HG03066 (cell line): ENCODE measurements at regions not wholly inside any gene's neighbourhood (a gene's known extent, or its start where the extent isn't known, plus 50 kb on each side); places are given as distances from the start of the nearest gene placed in this dataset.
"Not testable (repeated sequence)": the region's sequence is repeated elsewhere in the genome, so short reads cannot be mapped to it uniquely, and the experiment has no call there.

ENCODE experiments used
- ATAC-seq: cut with Tn5 transposase; IDR thresholded peaks from one replicate; pipeline ENCODE4 v1.9.1; 2021; ENCODE audit warnings: low read depth; ENCODE audit not compliant: unreplicated experiment

GRCh38 chr3:24545887-24546286 is 51.2 kb upstream of the THRB start:
- no peak for ATAC-seq

GRCh38 chr3:24548278-24548677 is 53.6 kb upstream of the THRB start:
- ATAC-seq, result no peak

- no peak for ATAC-seq
Measured at GRCh38 chr3:24550588-24550987, 55.9 kb upstream of the THRB start.

GRCh38 chr3:24551626-24552025 is 57.0 kb upstream of the THRB start:
- no peak for ATAC-seq

GRCh38 chr3:24562895-24563294 is 68.2 kb upstream of the THRB start:
- no peak for ATAC-seq

- ATAC-seq, result no peak
Measured at GRCh38 chr3:24565053-24565452, 70.4 kb upstream of the THRB start.

GRCh38 chr3:24565656-24566055 is 71.0 kb upstream of the THRB start:
- ATAC-seq, result no peak

- ATAC-seq, result no peak
Measured at GRCh38 chr3:24566927-24567326, 72.3 kb upstream of the THRB start.

- not testable (repeated sequence) for ATAC-seq
Measured at GRCh38 chr3:24572409-24572808, 77.8 kb upstream of the THRB start.

GRCh38 chr3:24573576-24573975 is 78.9 kb upstream of the THRB start:
- ATAC-seq, result no peak

- ATAC-seq, result no peak
Measured at GRCh38 chr3:24578324-24578723, 83.7 kb upstream of the THRB start.

- ATAC-seq, result no peak
Measured at GRCh38 chr3:24578951-24579421, 84.3 kb upstream of the THRB start.

GRCh38 chr3:24582431-24583403 is 88.1 kb upstream of the THRB start:
- ATAC-seq, result no peak

GRCh38 chr3:24586920-24587319 is 92.3 kb upstream of the THRB start:
- ATAC-seq, result no peak

GRCh38 chr3:24588629-24589512 is 94.2 kb upstream of the THRB start:
- ATAC-seq, result no peak

GRCh38 chr3:24589513-24589851 is 94.8 kb upstream of the THRB start:
- no peak for ATAC-seq

- no peak for ATAC-seq
Measured at GRCh38 chr3:24589931-24590880, 95.6 kb upstream of the THRB start.

GRCh38 chr3:24591191-24591590 is 96.5 kb upstream of the THRB start:
- no peak for ATAC-seq

- no peak for ATAC-seq
Measured at GRCh38 chr3:24591661-24592555, 97.3 kb upstream of the THRB start.
